NT2/D1 (cell line): ENCODE measurements at regions not wholly inside any gene's neighbourhood (a gene's known extent, or its start where the extent isn't known, plus 50 kb on each side); places are given as distances from the start of the nearest gene placed in this dataset.

ENCODE experiments used
- SUZ12 ChIP-seq: IDR thresholded peaks from 2 replicates; pipeline ENCODE4 v1.6.1; 2011; ENCODE audit not compliant: insufficient read length, insufficient read depth; ENCODE audit errors: extremely low read depth
- YY1 ChIP-seq: IDR thresholded peaks from 2 replicates; pipeline ENCODE4 v1.6.1; 2011; ENCODE audit not compliant: insufficient read length, insufficient read depth
- ZNF274 ChIP-seq: IDR thresholded peaks from 2 replicates; pipeline ENCODE4 v1.6.1; 2011; ENCODE audit warnings: mild to moderate bottlenecking, low read depth, low read length

- TF ChIP-seq ZNF274 = no peak
- no peak for TF ChIP-seq SUZ12
- TF ChIP-seq YY1 = no peak
Observed at GRCh38 chr4:44914223-44914622, 187.9 kb upstream of the GNPDA2 start.
